ENCODE measurements at regions not wholly inside any gene's neighbourhood (a gene's known extent, or its start where the extent isn't known, plus 50 kb on each side); places are given as distances from the start of the nearest gene placed in this dataset.

- Histone ChIP-seq H2AK5ac (ENCODE audit: insufficient read length, low read length) (no peak overlapping the region), H3K23ac (ENCODE audit: insufficient read length, low read depth, low read length) (no peak overlapping the region), H3K23me2 (ENCODE audit: insufficient read length, low read depth, low read length, poor library complexity, severe bottlenecking) (no peaks in the 10 kb centered on the region), H3K9me3 (ENCODE audit: control insufficient read depth, low read depth, low read length) (no peaks in the 10 kb centered on the region), H3K4ac (ENCODE audit: low read depth, low read length) (no peak overlapping the region), H4K20me1 (ENCODE audit: control insufficient read depth, insufficient read depth, insufficient read length) (no peaks in the 10 kb centered on the region), H3K27ac (ENCODE audit: insufficient read length, low read depth, low read length) (no peak overlapping the region), H3K4me1 (ENCODE audit: insufficient read depth, low read length) (no peaks in the 10 kb centered on the region), H3T11ph (ENCODE audit: low read length) (no peak overlapping the region), H3K18ac (ENCODE audit: insufficient read length, low read depth, low read length) (no peak overlapping the region), H3K4me2 (ENCODE audit: insufficient read depth, insufficient read length, low read length) (no peak overlapping the region), H3K56ac (ENCODE audit: insufficient read length, low read depth, low read length) (no peak overlapping the region), H3K14ac (ENCODE audit: insufficient read depth, low read length) (no peak overlapping the region), H2BK20ac (ENCODE audit: low read depth, low read length, poor library complexity, severe bottlenecking) (no peak overlapping the region), H4K91ac (ENCODE audit: insufficient read length, low read depth, low read length) (no peak overlapping the region), H3K27me3 (ENCODE audit: insufficient read depth, low read length) (no peaks in the 10 kb centered on the region), H2BK12ac (ENCODE audit: insufficient read length, low read depth, low read length) (no peak overlapping the region), H2AFZ (ENCODE audit: low read length) (no peak overlapping the region), H2BK15ac (ENCODE audit: low read depth, low read length) (no peak overlapping the region), H4K5ac (ENCODE audit: insufficient read length, low read depth, low read length) (no peak overlapping the region), H2BK5ac (ENCODE audit: insufficient read length, low read length) (no peak overlapping the region), H2BK120ac (ENCODE audit: low read depth, low read length, poor library complexity, severe bottlenecking) (no peak overlapping the region), H3K79me1 (ENCODE audit: insufficient read depth, low read depth, low read length, poor library complexity, severe bottlenecking) (no peaks in the 10 kb centered on the region), H3K79me2 (ENCODE audit: insufficient read depth, low read length) (no peaks in the 10 kb centered on the region), H4K8ac (replicated peaks; ENCODE audit: insufficient read length, low read depth, low read length) (no peak overlapping the region), H3K9ac (ENCODE audit: extremely low read depth, insufficient read length, low read length) (no peak overlapping the region)
- no CpG with 5 or more reads among the region's 1 CpG for WGBS (ENCODE audit: extremely low coverage, insufficient read length, low lambda C conversion rate)
- no peaks in the 10 kb centered on the region for H3K4me1 Mint-ChIP-seq
- TF ChIP-seq CTCF (conservative IDR thresholded peaks at IDR 0.05) = no peak
- no peaks in the 10 kb centered on the region; the same call in 1 of the 2 replicates for H3K27me3 Mint-ChIP-seq (ENCODE audit: low read depth)
- DNase-seq = no peak
- H3K36me3 Mint-ChIP-seq (ENCODE audit: insufficient read depth in 1 of 3, low read depth in 3 of 3) = peaks cover 5 to 24% (median 15%) of the 10 kb centered on the region in 3 experiments; a peak in 6 of 7 replicates
- no peak overlapping the region for H3K27ac Mint-ChIP-seq
- H3K9me3 Mint-ChIP-seq = peaks cover 28 to 31% of the 10 kb centered on the region in 2 experiments
- no peak overlapping the region for H3K4me3 Mint-ChIP-seq
These were observed 1074.1 kb downstream of the JRKL start for GRCh38 chr11:97463891-97464290.
